GM18951 (cell line): ENCODE measurements at regions not wholly inside any gene's neighbourhood (a gene's known extent, or its start where the extent isn't known, plus 50 kb on each side); places are given as distances from the start of the nearest gene placed in this dataset.

ENCODE experiments used
- POLR2A ChIP-seq: IDR thresholded peaks from 4 replicates; pipeline ENCODE4 v1.6.1; 2011; ENCODE audit warnings: mild to moderate bottlenecking; ENCODE audit not compliant: insufficient read length, insufficient read depth; ENCODE audit errors: extremely low read depth
- in situ Hi-C: fragments of 300-500 bp; cut with MboI; formaldehyde crosslinking; loops from one replicate; pipeline ENCODE4 v1.12.0; 2022; ENCODE audit warnings: low sequenced_read_pairs, mixed read lengths, inconsistent platforms; ENCODE audit not compliant: unreplicated experiment

DNA sequence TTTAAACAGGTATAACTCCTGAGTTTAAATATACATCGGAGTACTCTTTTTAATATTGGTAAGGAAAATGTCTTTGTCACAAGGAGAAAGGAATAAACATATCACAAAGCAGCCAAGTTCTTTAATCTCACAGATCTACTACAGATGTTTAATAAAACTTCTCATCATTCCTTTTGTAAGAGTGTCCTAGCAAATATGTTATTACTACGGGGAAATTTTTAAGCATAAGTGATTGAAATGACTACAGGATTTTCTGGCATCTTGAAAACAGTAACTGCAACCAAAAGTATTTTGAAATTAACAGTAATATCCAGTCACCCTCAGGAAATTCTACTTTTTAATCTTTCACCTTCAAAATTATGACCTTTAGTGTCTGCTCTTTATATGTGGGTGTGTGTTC, 403.1 kb downstream of the IRS1 start:
- in situ Hi-C loops, result no loop called here
- TF ChIP-seq POLR2A, result no peak

DNA sequence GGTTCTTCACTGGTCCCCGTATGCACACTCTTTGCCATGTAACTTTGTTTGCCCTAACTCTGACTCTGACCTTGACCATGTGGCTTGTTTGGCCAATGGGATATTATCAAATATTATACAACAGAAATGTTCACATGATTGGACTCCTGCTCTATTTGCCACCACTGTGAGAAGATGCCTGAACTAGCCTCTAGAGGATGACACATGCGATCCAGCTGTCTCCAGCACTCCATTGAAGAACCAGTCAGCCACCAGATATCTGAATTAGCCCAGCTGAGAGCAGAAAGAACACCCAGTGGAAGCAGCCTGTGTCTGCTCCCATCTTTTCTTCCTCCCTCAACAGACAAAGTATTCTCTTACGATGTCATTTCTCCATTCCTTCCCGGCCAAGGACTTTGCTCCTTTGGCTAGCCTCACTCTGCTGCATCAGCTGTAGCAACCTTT, 412.1 kb downstream of the IRS1 start:
- in situ Hi-C loops, result no loop called here

DNA sequence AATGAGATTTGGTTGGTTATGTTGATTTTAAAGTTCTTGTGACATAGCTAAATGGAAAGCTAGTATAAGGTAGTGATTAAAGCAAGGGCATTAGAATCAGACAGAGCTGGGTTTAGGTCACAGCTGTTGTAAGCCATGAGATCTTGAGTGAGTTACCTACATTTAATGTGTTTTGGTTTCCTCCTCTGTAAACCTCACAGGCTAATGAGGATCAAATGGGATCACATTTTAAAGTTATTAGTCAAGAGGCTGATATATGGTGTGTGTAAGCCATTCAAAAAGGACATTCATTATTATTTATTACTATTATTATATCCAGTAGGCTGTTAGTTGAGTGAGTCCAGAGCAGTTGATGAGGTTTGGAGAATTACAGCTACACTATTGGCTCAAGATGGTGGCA, 416.2 kb downstream of the IRS1 start:
- in situ Hi-C loops, result no loop called here
- no peak for TF ChIP-seq POLR2A

More for the DNA sequence above, 412.1 kb downstream of the IRS1 start:
- no peak for TF ChIP-seq POLR2A

DNA sequence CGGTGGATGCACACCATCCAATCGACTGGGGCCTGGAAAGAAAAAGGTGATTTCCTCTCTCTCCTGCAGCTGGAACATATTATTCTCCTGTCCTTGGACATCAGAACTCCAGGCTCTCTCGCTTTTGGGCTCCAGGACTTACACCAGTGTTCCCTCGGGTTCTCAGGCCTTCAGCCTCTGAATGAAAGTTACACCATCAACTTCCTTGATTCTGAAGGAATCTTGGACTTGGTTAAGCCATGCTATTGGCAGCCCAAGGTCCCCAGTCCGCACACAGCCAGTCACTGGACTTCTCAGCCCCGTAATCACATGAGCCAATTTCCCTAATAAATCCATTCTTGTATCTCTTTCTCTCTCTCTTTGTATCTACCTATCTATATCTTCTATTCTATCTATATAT, 418.9 kb downstream of the IRS1 start:
- TF ChIP-seq POLR2A, result no peak
- in situ Hi-C loops, result no loop called here

DNA sequence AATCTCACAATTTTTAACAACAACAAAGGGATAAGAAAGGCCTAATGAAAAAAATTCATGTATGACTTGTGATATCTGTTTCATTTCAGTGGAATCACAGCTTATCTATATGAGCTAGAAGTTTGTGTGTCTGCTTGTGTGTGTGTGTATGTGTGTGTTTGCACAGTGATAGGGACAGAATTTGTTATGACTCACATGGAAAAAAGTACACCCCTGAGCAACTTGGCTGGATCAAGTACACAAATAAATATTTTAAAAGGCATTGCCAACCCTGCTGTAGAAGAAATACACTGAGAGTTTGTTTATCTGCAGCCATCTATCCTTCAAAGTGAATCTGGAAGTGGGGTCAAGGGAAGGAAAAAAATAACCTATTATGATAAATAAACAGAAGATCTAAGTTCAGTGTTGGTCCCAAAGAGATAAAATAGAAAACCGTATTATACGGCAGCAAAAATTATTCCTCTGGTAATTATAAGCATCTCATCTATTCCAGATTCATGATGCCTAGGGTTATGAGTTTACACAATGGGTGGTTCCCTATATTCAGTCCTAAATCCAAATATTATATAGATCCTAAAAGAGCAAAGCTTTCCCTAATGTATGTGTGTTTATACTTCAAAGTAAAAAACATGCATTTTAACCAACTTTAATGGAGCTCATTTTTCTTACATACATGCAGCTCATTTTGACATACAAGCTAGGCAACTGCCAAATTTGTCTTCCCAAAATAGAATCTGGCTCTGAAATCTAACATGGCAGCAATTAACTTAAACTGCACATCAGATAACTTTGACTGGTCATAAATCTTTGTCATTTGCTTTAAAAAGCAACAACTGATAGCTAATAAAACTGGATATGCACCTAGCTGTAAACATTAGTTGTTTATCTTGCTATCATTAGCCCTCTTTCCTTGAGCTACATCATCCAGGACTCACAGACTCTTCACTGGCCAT, 420.6 kb downstream of the IRS1 start:
- in situ Hi-C loops, result no loop called here
- no peak for TF ChIP-seq POLR2A

DNA sequence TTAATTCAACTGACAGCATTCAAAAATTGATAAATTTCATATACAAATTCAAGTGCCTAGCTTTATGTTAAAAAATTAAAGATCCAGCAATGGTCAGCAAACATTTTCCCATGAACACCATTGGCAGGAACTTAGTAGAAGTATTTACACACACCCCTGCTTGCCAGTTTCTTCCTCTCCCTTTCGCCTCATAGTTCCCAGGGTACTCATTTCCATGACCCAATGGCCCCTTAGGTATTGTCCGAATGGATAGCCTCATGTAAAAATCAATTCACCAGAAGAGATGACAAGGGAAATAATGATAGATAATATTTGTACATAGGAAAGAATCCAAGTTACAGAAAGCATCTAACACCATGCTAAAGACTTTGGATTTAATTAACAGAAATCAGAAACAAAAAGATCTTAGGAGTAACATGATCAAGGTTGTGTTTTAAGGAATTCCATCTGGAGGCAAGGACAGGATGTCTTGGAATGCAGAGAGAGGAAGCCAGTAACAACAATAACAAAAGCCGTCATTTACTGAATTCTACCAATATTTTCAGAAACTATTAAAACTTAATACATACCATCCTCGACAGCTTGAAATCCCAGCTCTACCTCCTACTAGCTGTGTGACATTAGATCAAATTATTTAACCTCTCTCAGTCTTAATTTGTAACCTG, 423.0 kb downstream of the IRS1 start:
- in situ Hi-C loops, result no loop called here
- TF ChIP-seq POLR2A, result no peak

DNA sequence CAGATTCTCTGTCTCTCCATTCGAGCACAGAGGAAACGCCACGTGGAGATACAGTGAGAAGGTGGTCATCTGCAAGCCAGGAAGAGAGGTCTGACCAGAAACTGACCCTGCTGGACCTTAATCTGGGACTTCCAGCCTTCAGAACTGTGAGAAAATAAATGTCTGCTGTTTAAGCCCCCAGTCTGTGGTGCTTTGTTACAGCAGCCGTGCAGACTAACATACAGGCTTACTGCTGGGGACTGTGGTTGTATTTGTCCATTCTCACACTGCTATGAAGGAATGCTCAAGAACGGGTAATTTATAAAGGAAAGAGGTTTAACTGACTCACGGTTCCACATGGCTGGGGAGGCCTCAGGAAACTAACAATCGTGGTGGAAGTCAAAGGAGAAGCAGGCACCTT, 432.7 kb downstream of the IRS1 start:
- in situ Hi-C loops, result no loop called here
- TF ChIP-seq POLR2A, result no peak

DNA sequence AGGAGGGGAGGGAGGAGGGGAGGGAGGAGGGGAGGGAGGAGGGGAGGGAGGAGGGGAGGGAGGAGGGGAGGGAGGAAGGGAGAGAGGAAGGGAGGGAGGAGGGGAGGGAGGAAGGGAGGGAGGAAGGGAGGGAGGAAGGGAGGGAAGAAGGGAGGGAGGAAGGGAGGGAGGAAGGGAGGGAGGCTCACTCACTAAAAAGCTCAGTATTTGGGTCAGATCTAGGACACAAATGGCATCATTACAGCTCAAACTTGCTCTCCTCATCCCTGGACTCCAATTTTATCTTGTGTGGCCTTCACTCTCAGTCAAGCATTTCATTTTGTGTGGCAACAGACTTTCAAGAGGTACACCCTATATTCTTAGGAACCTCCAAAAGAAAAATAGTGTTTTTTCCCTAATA, 435.4 kb downstream of the IRS1 start:
- in situ Hi-C loops, result no loop called here
- TF ChIP-seq POLR2A, result no peak

DNA sequence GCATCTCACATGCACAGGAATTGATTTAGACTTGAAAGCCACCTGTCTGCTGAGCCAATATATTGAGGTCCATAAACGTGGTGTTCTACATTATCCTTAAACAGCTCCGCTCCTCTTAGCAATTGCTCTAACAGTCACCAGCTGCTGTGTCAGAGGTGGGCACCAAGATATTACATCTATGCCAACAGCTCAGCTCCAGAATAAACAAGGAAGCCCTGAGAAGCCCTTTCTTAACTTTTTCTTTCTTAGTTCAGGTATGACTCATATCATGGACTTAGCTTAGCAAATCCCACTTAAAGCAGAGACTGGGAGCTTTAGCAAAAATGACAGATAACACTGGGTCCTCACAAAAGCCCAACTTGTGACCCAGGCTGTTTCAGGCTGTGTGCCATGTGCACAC, 436.6 kb downstream of the IRS1 start:
- TF ChIP-seq POLR2A, result no peak
- in situ Hi-C loops, result no loop called here

DNA sequence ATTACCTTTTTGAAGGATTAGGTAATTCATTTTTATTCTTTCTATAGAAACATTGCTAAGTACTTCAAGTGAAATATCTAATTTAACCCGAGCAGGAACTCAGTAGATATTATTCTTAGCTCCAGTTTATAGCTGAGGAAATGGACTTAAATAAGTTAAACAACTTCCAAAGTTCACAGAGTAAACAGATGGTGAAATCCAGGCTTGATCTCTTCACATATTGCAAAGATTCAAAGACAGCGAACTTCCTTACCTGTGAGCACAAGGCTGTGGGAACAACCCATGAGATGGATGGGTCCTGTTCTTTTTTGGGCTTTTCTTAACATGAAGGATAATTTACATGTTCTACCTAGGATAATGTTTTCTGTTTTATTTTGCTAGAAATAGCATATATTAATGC, 439.0 kb downstream of the IRS1 start:
- in situ Hi-C loops, result no loop called here
- TF ChIP-seq POLR2A, result no peak

DNA sequence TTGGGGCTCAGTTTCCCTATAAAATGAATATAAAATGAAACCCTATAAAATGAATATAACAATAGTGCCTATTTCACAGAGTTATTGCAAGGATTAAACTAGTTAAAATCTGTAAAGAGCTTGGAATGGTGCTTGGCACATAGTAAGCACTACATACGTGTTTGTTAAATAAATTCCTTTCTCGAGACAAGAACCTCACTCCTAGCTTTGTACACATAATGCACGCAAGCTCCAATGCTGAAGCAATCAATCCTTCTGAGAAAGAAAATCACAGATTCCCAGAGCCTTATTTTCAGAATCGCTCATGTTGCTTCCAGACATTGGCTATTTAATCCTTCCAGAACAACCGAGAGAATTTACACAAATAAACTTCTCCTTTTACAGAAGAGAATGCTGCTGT, 440.9 kb downstream of the IRS1 start:
- in situ Hi-C loops, result no loop called here
- TF ChIP-seq POLR2A, result no peak

DNA sequence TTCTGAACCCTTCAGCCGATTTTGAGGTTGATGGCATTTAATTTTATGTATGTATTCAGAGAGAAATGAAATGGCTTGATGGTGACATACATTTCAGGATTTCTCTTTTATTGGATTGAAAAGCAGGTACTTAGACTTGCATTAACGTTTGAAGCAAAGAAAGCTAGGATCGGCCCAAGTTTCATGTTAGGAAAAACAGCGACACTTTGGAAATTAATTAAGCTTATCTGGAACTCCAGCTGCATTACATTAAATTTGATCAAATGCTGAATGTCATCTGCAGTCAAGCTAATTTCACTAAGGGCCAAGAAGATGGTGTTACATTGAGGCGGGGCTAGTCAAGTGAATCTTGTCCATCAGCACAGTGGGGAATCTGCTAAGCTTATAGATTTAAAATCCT, 441.8 kb downstream of the IRS1 start:
- no peak for TF ChIP-seq POLR2A
- in situ Hi-C loops, result no loop called here

DNA sequence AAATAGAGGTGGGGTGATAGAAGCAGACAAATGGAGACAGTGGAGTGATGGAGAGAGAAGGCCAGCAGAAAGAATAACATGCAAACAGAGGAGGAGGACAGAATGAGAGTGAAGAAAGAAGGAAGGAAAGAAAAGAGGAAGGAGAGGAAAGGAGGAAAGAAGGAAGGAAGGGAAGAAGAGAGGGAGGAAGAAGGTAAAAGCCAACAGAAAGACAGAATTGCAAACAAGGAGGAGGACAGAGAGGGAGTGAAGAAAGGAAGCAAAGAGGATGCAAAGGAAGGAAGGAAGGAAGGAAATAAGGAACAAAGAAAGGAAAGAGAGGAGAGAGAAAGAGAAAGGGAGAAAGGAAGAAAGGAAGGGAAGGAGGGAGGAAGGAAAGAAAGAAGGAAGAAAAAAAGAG, 444.0 kb downstream of the IRS1 start:
- no peak for TF ChIP-seq POLR2A
- in situ Hi-C loops, result no loop called here

DNA sequence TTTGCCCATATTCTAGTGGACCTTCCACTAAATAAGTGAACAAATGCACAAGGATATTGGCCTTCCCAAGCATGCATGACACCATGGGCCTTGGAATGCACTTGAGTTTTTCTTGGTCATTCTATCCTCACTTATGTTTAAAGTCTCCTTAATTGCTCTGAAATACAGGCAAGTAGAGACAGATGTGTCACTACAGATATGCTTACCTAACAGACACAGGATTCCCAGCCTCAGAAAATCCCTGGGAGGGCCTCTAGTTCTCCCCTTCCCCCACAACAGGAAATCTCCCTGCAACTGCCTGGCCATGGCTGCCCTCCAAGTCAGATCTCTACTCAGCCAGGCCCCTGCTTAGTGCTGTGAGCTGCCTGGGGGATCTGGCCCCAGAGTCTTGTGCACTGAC, 445.2 kb downstream of the IRS1 start:
- in situ Hi-C loops, result no loop called here
- TF ChIP-seq POLR2A, result no peak
